ENCODE measurements at regions not wholly inside any gene's neighbourhood (a gene's known extent, or its start where the extent isn't known, plus 50 kb on each side); places are given as distances from the start of the nearest gene placed in this dataset.

DNA sequence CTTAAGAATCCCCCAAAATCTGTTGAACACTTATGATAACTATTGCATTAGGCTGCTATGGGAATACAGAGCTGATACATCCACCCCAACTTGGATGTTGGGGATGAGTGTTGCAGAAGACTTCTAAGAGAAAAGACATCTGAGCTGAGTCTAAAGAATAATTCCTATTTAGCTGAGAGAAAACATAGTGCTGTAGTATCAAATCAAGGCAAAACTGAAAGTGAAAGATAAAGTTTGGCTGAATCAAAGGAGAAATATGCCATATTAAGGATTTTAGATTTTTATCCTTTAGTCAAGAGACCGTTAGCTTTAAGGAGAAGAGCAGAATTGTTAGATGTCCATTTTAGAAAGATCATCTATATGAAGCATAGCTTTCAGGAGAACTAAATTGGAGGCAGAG, 726.9 kb upstream of the PTBP2 start:
- H3K9ac ChIP-seq (replicated peaks; ENCODE audit: extremely low read depth, insufficient read depth, low read length), result no peak overlapping the region
- H3K79me2 ChIP-seq (ENCODE audit: control insufficient read depth, insufficient read depth, low read length), result no peaks in the 10 kb centered on the region
- FAIRE-seq (no peak), DNase-seq (ENCODE audit: low read depth, low spot score) (no peak)
- H3K4me1 ChIP-seq (ENCODE audit: control insufficient read depth, extremely low read depth, insufficient read depth, low read length), result no peaks in the 10 kb centered on the region
- BruUV-seq (replicated peaks), result no TSS peak
- TF ChIP-seq JUN (IDR thresholded peaks at IDR 0.05; ENCODE audit: borderline replicate concordance, insufficient read depth, insufficient read length, low read depth) (no peak), POLR2AphosphoS5 (IDR thresholded peaks at IDR 0.05; ENCODE audit: insufficient read depth, low read depth, low read length) (no peak), MAX (IDR thresholded peaks at IDR 0.05; ENCODE audit: insufficient read depth, insufficient read length) (no peak), MYC (IDR thresholded peaks at IDR 0.05; ENCODE audit: low read depth, low read length) (no peak), EZH2 (IDR thresholded peaks at IDR 0.05; ENCODE audit: borderline replicate concordance, low read depth, low read length, severe bottlenecking) (no peak), FOS (IDR thresholded peaks at IDR 0.05; ENCODE audit: borderline replicate concordance, insufficient read depth, low read length) (no peak), GATA2 (IDR thresholded peaks at IDR 0.05; ENCODE audit: insufficient read depth, insufficient read length, low read depth, low read length) (no peak), POLR2A (IDR thresholded peaks at IDR 0.05; ENCODE audit: low read depth, low read length) (no peak)
- TF ChIP-seq, protein P1, sequence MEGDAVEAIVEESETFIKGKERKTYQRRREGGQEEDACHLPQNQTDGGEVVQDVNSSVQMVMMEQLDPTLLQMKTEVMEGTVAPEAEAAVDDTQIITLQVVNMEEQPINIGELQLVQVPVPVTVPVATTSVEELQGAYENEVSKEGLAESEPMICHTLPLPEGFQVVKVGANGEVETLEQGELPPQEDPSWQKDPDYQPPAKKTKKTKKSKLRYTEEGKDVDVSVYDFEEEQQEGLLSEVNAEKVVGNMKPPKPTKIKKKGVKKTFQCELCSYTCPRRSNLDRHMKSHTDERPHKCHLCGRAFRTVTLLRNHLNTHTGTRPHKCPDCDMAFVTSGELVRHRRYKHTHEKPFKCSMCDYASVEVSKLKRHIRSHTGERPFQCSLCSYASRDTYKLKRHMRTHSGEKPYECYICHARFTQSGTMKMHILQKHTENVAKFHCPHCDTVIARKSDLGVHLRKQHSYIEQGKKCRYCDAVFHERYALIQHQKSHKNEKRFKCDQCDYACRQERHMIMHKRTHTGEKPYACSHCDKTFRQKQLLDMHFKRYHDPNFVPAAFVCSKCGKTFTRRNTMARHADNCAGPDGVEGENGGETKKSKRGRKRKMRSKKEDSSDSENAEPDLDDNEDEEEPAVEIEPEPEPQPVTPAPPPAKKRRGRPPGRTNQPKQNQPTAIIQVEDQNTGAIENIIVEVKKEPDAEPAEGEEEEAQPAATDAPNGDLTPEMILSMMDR (IDR thresholded peaks at IDR 0.05; ENCODE audit: extremely low read depth in 1 of 2, insufficient read depth in 1 of 2, low read depth in 1 of 2, low read length in 2 of 2), result no peak
- ChIA-PET POLR2A (no interaction called here), CTCF (interaction anchor here (1.3 kb wide), 1 partner anchor 42 kb away, joined by 3 read pairs; no protein-coding TSS in a partner anchor)
- H3K4me2 ChIP-seq (ENCODE audit: insufficient read depth, low read length), result no peak overlapping the region
- H3K9me1 ChIP-seq (replicated peaks; ENCODE audit: control insufficient read depth, extremely low read depth, insufficient read depth, low read length), result no peaks in the 10 kb centered on the region
- H3K27me3 ChIP-seq (ENCODE audit: control insufficient read depth in 2 of 2, insufficient read depth in 2 of 2, low read length in 2 of 2), result no peaks in the 10 kb centered on the region
- H3K36me3 ChIP-seq (ENCODE audit: control insufficient read depth in 2 of 2, extremely low read depth in 1 of 2, insufficient read depth in 2 of 2, low read length in 2 of 2), result no peaks in the 10 kb centered on the region
- dilution Hi-C loops (cut with MboI; ENCODE audit: extremely low pct_ligation_motif_present, low sequenced_read_pairs) (no loop called here), intact Hi-C loops (cut with micrococcal nuclease) (no loop called here)
- H3K9me3 ChIP-seq (replicated peaks; ENCODE audit: control insufficient read depth, insufficient read depth, low read length), result no peaks in the 10 kb centered on the region
- H3K4me3 ChIP-seq (replicated peaks in 1 of 3; ENCODE audit: insufficient read depth in 1 of 3, low read depth in 1 of 3, low read length in 3 of 3), result no peak overlapping the region
- H4K20me1 ChIP-seq (replicated peaks; ENCODE audit: control insufficient read depth, extremely low read depth, insufficient read depth, low read length), result no peaks in the 10 kb centered on the region
- H3K27ac ChIP-seq (ENCODE audit: insufficient read depth, low read depth, low read length), result no peak overlapping the region
- no peak overlapping the region for H2AFZ ChIP-seq (ENCODE audit: low read depth, low read length)

Measured in endothelial cell of umbilical vein (primary cell).